Forelimb muscle (tissue), 1 donor: ENCODE measurements at regions not wholly inside any gene's neighbourhood (a gene's known extent, or its start where the extent isn't known, plus 50 kb on each side); places are given as distances from the start of the nearest gene placed in this dataset.

ENCODE experiments used
- DNase-seq: peaks from one replicate; pipeline ENCODE4 v3.0.0-alpha.2; 2013; ENCODE audit warnings: low read depth

DNA sequence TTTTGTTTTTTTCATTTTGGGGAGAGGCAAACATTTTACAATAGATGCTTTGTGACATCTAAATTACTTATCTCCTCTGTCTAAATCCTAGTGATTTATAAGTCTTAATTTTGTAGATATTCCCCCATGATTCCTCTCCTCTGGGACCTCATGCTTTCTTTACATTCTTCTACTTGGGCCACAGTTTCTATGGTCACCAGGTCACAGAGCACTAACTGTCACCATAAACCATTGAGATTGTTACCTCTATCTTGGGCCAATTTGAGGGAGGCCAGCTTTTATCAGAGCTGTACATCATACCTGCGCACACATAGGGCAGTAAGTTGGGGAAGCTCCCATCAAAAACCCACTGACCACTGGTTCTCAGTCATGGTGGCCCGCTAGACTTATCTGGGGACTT, 582.1 kb upstream of the SALL1 start:
- DNase-seq, result no peak

DNA sequence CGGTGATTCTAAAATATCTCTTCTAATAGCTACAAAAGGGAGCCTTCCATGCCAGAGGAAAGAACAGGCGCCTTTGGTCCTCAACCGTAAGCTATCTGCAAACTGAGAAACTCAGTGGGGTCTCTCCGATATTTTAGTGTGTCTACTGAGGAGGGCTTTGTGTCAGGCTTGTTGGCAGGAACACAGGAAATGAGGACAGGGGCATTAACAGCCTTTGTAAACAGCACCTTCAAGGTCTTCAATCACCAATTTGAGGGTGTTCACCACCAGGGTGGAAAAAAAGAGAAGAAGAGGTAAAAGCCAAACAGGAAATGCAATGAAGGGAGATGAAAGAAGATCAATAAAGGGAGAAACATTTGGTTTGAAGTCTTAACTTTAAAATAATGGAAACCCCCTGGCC, 580.1 kb upstream of the SALL1 start:
- DNase-seq, result no peak

DNA sequence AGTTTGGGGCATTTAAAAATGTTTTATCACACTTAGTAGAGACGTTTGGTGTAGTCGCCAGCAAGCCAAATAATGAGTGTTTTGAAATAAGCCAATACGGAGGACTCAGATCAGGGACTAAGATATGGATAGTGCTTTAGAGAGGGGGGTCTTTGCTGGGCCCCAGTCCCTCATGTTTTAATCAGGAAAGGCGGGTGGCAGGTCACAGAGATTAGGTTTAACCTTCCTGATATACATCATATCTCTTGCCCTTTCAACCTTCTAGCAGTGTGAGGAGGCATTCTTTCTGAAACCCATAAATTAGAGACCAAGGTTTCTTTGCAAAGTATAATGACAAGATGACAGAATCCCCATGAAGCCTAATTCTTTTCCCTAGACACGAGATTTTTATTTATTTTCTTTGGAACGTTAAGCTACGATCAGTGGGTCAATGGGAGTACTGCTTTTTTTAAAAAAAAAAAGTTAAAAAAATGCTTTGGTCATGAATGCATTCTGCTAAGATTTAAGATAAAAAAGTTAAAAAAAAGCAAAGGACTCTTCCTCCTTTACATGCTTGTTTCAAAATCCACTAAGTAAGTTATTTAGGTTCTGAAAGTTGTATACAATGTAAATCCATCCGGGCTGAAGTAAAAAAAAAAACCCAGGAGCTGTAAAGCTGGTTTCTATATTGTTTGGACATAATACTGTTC, 572.1 kb upstream of the SALL1 start:
- no peak for DNase-seq

DNA sequence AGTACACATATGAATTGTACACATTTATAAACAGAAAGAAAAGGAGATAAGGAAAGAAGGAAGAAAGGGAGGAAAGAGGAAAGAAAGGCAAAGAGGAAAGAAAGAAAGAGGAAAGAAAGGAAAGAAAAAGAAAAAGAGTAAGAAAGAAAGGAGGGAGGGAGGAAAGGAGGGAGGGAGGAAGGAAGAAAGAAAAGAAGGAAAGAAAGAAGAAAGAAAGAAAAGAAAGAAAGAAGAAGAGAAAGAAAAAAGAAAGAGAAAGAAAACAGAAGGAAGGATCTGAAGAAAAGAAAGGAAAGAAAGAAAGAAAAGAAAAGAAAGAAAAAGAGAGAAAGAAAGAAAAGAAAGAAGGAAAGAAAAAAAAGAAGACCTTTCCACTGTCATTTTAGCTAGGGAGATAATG, 571.4 kb upstream of the SALL1 start:
- no peak for DNase-seq

DNA sequence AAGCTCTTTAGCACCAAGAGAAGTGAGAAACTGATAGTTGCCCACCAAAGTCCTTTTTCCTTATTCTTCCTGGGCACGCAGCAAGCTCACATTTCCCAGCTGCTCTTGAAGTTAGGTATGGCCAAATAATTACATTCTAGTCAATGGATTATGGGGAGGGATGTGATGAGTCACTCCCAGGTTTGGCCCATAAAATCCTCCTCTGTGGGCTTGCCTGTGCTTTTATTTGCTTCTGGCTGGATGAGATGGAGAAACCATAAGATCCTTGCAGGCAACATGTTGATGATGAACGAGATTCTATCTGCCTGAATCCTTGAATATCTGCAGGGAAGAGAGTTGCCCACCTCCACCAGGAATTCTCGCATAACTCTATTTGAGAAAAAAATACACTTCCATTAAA, 568.3 kb upstream of the SALL1 start:
- DNase-seq, result no peak

DNA sequence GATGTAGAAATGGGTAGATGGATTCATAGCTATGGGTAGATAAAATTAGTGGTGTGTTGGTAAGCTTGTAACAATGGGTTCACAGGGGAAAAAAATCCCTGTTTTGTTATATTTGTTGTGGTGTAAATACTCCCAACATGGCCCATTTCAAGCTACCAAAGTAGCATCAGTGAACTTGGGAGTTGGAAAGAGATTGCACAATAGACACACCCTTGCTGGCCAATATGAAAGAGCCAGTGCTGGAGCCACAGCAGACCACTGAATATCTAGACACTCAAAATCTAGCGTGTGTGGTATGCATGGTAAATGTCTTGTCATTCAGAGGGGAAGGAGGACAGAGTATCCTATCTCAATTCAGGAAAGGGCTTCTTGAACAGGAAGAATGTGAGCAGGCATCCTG, 565.1 kb upstream of the SALL1 start:
- no peak for DNase-seq

DNA sequence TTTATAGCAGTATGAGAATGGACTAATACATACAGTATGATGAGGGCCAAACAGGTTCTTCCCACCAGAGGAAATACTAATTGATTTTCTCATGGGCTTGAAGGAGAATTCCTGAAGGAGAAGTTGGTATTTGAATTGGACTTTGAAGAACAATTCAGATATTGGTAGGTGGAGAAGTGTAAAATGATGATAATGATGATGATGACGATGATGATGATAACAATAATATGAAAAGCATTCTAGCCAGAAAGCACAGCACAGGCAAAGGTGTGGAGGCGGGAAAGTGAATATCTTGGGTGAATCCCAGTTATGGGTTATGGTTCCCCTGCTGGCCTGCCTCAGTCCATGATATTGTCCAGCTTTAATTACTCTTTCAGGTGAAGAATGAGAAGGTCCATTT, 562.4 kb upstream of the SALL1 start:
- no peak for DNase-seq

DNA sequence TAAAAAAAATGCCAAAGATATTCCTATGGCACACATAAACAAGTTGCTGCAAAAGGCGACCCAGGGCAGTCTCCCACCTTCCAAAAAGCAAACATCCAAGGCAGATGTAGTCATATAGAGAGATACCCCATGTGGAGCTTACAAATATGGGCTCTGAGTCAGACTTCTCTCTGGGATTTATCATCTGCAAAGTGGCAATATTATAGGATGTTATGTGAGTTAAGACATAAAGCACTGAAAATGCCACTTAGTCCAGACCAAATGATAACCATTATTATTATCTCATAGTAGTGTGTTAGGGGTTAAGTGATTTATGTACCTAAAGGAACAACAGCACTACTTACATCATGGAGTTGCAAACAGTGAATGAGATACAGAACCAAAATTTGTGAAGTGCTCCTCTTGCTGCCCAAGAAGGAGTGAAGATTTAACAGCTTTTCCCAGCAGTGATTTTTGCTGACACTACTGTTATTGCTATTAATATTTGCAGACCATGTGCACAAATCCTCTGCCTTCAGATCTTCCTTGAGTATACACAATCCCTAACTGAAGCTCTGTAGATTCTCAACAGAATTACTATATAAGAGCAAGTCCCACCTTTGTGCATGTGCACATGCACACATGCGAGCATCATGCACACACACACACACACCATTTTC, 560.0 kb upstream of the SALL1 start:
- DNase-seq, result no peak

DNA sequence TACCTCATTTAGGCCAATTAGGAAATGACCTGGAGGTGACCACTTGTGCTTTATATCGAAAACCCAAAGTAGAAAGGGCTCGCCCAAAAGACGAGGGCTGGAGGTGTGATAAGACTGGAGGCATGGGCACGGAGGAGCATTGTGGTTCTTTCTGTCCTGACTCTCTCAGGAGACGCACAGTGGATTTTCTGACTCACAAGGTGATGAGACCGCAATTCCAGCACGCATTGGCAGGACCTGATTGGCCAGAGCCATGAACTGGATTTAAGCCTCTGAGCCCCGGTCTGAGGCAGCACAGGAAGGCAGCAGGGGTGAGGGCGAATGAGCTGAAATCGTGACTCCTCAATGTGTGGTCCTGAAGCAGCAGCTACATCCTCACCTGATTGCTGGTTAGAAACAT, 559.1 kb upstream of the SALL1 start:
- DNase-seq, result no peak

DNA sequence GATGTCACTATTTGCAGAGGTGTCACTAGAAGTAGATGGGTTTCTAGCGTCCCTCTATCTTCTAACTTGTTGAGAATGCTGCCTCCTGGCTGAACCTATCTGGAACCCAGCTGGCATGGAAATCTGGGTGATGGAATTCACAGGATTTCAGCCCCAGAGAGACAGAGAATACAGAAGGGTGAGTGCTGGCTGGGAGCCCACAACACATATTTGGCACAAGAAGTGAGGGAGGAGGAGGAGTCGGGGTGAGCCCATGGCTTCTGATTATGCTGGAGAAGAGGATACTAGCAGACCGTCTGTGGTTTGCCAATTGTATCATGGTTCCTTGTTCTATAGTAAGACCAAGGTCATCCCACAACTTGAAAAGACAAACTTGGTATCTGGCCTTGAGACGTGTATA, 557.8 kb upstream of the SALL1 start:
- no peak for DNase-seq

DNA sequence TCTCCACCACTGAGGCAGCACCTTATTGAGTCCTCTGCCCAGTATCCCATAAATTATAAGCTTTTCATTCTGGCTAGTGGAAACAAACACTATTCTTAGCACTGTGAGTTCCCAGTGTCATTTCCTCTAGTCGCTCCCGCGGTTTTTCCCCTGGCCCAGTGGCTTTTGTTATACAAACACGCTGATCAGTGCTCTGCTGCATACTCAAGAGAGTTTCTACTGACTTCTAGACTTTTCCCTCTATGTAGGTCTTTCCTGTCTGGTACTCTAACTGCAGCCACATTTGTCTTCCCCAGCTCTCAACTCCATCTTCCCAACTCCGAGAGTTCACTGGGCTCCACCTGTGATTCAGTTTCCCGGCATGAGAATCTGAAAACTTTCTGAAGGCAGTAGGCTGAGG, 556.6 kb upstream of the SALL1 start:
- DNase-seq, result no peak

DNA sequence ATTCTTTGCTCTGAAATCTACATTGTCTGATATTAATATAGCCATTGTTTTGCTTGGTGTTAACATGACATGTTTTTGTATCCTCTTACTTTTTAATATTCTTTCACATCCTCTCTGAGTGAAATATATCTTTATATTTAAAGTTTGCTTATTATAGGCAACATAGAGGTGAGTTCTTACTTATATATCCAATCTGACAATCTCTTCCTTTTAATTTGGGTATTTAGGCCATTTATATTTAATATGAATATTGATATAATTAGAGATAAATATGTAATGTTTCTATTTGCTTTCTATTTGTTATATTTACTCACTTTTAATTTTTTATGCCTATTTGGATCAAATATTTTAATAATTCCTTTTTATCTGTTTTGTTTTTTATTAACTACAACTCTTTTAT, 554.1 kb upstream of the SALL1 start:
- no peak for DNase-seq

DNA sequence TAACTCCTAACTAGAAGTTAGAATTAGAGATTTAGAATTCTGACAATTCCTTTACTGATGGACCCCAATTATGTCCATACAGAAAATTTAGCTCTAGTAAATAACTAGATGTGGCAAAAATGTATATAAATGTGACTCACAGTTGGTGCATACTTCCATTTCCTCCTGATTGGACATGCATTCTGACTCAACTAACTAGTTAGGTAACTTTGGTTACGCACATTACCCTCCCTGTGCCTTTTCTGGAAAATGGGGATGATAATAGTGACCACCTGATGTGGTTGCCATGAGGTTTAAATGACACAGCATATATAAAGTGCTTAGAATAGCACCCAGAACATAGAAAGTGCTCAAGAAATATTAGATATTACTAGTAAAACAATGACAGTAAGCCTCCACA, 550.0 kb upstream of the SALL1 start:
- DNase-seq, result no peak

DNA sequence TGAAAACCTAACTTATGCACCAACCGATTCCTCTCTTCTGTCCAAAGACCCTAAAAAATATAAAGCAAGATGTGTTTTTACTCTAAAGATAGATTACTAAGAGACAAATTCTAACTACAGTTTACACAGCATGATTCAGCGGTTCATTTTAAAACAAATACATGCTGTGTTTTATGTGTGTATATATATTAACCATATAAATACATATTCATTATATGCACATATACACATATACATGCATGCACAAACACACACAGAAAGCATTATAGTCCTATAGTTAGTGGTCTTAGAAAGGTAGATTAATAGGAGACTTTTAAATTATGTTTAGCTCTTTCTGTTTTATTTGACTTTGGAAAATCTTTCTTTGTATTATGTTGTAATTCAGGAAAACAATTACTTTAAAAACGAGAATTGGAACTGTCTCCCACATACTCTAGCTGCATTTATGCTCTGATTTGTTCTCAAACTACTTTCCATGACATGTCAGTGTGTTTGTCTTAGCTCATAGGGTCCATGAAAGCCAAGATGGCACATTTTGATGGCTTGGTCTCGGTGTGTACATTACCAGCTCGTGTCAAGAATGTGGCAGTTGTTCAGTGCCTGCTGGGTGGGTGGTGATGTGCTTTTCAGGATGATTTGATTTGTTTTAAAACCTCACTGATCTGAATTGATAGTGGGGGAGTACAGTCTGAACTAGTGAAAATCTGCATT, 548.8 kb upstream of the SALL1 start:
- DNase-seq, result no peak

DNA sequence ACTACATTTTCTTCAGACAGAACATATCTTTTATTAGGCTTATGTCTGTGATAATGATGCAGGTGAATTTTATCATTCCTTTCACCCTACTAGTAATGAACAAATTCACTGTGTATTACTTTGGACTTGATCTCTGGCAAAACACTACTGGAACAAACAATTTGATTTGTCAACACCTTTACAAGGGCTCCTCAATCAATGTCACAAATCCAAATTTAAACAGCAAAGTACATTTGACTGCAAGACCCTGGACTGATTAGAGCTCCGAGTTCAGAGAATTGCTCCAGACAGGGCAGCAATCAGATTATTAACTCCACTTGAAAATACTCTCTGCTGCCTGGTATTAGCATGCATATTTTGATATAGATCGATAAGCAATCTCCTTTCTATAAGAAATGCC, 547.6 kb upstream of the SALL1 start:
- no peak for DNase-seq

DNA sequence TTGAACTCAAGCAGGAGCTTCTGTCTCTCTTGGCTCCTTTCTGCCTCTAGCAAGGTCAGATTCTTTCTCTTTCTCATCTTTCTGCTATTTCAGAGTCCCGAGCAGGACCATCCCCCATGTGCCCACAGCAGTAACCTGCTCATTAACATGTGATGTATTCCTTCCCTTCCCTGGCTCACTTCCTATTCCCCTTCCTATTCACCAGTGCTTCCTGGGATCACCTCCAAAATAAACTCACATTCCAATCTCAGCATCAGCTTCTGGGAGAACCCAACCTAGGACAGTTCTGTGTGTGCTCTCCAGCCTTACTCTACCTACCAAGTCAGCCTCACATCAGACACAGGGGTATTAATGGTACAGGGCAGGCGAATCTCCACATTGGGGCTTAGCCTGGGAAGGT, 546.4 kb upstream of the SALL1 start:
- DNase-seq, result no peak

DNA sequence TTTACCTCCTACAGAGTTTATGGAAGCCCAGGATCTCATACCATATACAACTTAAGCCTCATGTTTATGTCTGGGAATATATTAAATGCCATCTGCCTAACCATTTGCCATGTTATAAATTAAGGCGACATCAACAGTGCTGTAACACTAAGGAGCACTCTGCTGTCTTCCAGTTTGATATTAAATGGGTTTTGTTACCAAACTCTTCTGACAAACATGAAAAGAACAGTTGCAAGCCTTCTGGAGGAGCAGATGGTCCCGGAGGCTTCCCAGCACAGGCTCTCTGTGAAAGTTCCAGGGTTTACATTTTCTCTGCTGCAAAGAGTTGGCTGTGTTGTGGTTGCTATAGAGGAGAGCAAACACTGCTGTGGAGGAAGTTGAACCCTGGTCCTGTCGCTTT, 545.3 kb upstream of the SALL1 start:
- DNase-seq, result no peak

DNA sequence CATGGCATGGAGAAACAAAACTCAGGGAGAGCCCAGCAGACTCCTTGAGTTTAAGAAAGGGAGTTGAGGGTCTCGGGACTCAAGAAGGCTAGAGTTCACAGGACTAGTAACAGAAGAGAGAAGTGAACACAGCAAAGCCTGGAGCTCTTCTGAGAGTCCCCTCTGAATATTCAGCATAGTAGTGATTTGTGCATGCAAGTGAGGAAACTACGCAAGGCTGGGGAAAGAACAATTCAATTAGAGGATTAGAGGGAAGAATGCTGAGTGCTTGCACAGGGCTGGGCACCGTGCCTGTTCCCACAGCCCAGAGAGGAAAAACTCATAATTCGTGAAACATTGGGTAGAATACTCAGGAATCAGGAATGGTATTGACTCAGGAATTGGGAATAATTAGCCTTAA, 540.0 kb upstream of the SALL1 start:
- DNase-seq, result no peak

DNA sequence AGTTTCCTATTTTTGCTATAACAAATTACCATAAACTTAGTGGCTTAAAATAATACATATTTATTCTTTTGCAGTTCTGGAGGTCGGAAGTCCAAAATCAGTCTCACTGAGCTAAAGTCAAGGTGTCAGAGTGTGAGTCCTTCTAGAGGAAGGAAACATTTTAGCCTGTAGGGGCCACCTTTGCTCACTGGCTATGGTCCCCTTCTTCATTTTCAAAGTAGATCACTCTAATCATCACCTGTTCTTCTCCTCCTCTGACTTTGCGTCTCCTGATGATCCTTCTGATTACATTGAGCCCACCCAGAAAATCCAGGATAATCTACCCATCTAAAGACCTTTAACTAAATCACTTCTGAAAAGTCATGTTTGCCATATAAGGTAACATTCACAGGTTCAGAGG, 534.4 kb upstream of the SALL1 start:
- DNase-seq, result no peak

DNA sequence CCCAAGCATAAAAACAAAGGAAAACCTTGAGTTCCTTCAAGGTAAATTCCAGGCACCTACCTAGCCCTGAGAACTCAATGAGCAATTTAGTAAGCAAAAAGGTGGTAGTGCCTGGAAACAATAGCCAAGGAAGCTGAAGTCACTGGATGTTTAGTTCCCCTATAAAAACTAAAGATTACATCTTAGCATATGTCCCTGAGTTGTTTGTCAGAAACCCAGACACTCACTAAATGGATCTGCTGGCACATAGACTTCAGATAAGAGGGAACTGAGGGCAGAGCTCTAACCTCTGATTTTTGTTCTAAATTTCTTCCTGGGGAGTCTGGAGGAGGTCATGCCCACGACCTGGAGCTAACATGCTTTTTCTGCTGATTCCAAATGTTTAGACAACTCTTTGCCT, 532.8 kb upstream of the SALL1 start:
- DNase-seq, result no peak

DNA sequence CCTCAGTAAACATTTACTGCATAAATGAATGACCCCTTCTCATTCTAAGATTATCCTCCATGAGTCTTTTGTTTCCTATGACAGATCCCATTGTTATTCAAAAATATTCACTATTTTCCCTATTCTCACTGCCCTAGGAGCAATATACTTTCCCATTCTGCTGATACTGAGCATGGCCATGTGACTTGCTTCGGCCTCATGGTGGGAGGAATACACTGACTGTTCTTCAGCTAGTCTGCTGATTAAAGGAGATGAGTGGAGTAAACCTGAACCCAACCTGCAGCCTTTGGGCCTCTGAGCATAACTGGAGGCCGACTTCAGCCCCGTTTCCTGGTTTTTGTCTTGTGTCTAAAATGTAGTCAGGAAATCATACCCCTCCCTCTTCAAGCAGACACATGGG, 531.8 kb upstream of the SALL1 start:
- DNase-seq, result no peak

DNA sequence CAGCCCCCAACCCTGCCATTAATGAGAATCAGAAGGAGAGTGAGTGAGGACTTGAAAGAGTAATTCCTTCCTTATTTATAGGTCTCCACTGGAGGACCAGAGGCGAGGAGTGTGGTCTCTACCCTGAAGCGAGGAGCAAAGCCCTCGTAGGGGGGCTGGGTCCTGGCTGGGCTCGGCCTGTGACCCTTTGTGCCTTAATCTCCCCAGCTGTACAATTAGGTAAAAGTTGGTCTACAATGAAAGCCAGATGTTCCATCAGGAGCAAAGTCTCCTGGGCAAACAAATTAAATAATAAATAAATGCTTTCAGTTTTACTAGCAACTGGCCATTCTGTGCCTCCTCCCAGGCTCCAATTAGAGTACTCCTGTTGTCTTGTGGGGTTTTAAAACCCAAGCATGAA, 523.5 kb upstream of the SALL1 start:
- no peak for DNase-seq

DNA sequence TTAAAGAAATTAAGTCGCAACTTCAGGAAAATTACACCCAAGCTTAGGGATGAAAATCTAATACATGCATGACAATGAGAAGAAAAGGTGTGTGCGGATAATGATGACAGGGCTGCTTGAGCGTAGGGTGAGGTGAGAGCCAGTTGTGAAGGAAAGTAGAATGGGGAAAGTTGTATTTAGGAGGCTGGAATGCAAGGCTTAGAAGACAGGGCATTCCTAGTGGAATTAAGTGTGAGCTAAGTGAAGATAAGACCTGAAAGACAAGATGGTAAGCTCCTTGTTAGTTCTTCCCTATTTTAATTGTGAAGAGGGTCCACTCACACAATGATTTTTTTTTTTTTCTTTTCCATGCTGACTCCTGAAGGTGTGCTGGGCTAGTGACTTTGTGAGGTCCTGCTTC, 519.5 kb upstream of the SALL1 start:
- DNase-seq, result no peak
